ENCODE measurements at regions not wholly inside any gene's neighbourhood (a gene's known extent, or its start where the extent isn't known, plus 50 kb on each side); places are given as distances from the start of the nearest gene placed in this dataset.

DNA sequence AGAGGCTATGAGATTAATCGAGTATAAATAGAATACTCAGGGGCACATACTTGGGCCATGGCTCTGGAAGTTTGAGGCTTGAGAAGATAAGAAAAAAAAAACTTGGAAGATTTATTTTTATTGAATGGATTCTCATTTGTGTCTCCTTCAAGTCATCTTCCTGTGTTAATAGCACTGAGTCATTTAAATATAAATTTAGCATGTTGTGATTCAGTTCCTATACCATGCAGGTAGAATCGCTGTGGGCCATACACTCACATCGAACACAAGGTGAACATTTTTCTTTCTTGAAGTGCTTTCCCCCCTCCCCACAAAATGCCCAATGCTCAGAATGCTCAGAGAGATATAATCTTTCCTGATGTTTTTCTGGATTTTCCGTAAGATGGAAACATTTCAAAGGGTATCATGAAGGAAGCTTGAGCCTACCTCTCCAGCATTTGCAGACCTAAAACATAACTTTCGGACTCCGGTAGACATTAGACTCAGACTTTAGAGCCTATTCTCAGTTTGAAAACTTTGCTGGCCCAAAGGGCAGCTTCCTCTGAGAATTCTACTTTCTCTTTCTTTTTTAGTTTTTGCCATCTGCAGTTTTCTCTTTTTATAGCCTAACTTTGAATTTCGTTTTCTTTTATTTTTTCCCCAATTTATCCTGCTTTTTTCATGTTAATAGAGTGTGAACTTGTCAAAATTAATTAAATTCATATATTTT, 737.6 kb upstream of the NUDT12 start:
- H2BK15ac ChIP-seq (ENCODE audit: low read depth, low read length) = no peak overlapping the region
- no peak overlapping the region for H3K18ac ChIP-seq (ENCODE audit: low read depth, low read length)
- H3K56ac ChIP-seq (ENCODE audit: extremely low read depth, insufficient read depth, low read length) = no peak overlapping the region
- no peaks in the 10 kb centered on the region for H3K36me3 ChIP-seq (ENCODE audit: control insufficient read depth, insufficient read depth, low read length)
- H2BK20ac ChIP-seq (ENCODE audit: low read depth, low read length) = no peak overlapping the region
- H3K4ac ChIP-seq (ENCODE audit: low read depth, low read length) = no peak overlapping the region
- no peaks in the 10 kb centered on the region for H3K79me1 ChIP-seq (ENCODE audit: low read depth in 1 of 2, low read length in 2 of 2)
- dilution Hi-C loops (cut with HindIII; ENCODE audit: low sequenced_read_pairs, unreplicated experiment) (no loop called here), intact Hi-C loops (cut with micrococcal nuclease) (no loop called here), in situ Hi-C loops (cut with MboI; ENCODE audit: low sequenced_read_pairs) (no loop called here)
- H3K14ac ChIP-seq (replicated peaks; ENCODE audit: low read depth, low read length) = no peak overlapping the region
- H3K9ac ChIP-seq (ENCODE audit: low read depth, low read length) = no peak overlapping the region
- ChIA-PET POLR2A (ENCODE audit: unreplicated experiment) (no interaction called here), CTCF (no interaction called here)
- H3K4me1 ChIP-seq (ENCODE audit: control insufficient read depth, insufficient read depth, low read length) = no peaks in the 10 kb centered on the region
- H2AK5ac ChIP-seq (ENCODE audit: low read depth, low read length) = no peak overlapping the region
- H2AFZ ChIP-seq (replicated peaks; ENCODE audit: low read length, poor library complexity) = no peak overlapping the region
- no peak overlapping the region for H4K8ac ChIP-seq (ENCODE audit: low read depth in 2 of 2, low read length in 2 of 2)
- H3K27ac ChIP-seq (ENCODE audit: insufficient read depth, low read length) = no peak overlapping the region
- ATAC-seq (ENCODE audit: low read depth) (no peak), DNase-seq (no peak)
- no peaks in the 10 kb centered on the region for H3K9me3 ChIP-seq (ENCODE audit: control insufficient read depth, insufficient read depth, low read length)
- H4K5ac ChIP-seq (ENCODE audit: low read depth, low read length) = no peak overlapping the region
- H3K9me1 ChIP-seq (ENCODE audit: insufficient read depth, low read length) = no peaks in the 10 kb centered on the region
- no TSS peak for BruUV-seq (replicated peaks)
- H4K20me1 ChIP-seq (ENCODE audit: insufficient read depth, low read length) = no peaks in the 10 kb centered on the region
- H2BK5ac ChIP-seq (ENCODE audit: low read depth, low read length, poor library complexity, severe bottlenecking) = no peak overlapping the region
- H4K91ac ChIP-seq (ENCODE audit: insufficient read depth, low read depth, low read length) = no peak overlapping the region
- H3K4me3 ChIP-seq (ENCODE audit: insufficient read depth, low read depth, low read length) = no peak overlapping the region
- no peak overlapping the region for H2BK120ac ChIP-seq (ENCODE audit: low read depth, low read length)
- no peak overlapping the region for H3K4me2 ChIP-seq (ENCODE audit: low read depth, low read length)
- 79% methylated on average over 2 of the region's 7 CpGs; no CpG with 5 or more reads in 1 of the 2 experiments for WGBS, 2 experiments (ENCODE audit: extremely low coverage in 2 of 2, insufficient read length in 1 of 2)
- H2AK9ac ChIP-seq (replicated peaks; ENCODE audit: low read depth, low read length, poor library complexity) = no peak overlapping the region
- no peak overlapping the region for H3K23ac ChIP-seq (ENCODE audit: low read depth, low read length)
- no peak for TF ChIP-seq POLR2A (IDR thresholded peaks at IDR 0.05; ENCODE audit: low read depth, low read length)
- TF ChIP-seq, protein P1, sequence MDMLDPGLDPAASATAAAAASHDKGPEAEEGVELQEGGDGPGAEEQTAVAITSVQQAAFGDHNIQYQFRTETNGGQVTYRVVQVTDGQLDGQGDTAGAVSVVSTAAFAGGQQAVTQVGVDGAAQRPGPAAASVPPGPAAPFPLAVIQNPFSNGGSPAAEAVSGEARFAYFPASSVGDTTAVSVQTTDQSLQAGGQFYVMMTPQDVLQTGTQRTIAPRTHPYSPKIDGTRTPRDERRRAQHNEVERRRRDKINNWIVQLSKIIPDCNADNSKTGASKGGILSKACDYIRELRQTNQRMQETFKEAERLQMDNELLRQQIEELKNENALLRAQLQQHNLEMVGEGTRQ (IDR thresholded peaks at IDR 0.05; ENCODE audit: low read depth, low read length) = no peak
- TF ChIP-seq MAZ (IDR thresholded peaks at IDR 0.05; ENCODE audit: borderline replicate concordance, low read depth, low read length) = no peak
- TF ChIP-seq, protein P2, sequence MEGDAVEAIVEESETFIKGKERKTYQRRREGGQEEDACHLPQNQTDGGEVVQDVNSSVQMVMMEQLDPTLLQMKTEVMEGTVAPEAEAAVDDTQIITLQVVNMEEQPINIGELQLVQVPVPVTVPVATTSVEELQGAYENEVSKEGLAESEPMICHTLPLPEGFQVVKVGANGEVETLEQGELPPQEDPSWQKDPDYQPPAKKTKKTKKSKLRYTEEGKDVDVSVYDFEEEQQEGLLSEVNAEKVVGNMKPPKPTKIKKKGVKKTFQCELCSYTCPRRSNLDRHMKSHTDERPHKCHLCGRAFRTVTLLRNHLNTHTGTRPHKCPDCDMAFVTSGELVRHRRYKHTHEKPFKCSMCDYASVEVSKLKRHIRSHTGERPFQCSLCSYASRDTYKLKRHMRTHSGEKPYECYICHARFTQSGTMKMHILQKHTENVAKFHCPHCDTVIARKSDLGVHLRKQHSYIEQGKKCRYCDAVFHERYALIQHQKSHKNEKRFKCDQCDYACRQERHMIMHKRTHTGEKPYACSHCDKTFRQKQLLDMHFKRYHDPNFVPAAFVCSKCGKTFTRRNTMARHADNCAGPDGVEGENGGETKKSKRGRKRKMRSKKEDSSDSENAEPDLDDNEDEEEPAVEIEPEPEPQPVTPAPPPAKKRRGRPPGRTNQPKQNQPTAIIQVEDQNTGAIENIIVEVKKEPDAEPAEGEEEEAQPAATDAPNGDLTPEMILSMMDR (conservative IDR thresholded peaks at IDR 0.05; ENCODE audit: low read depth, low read length) = no peak
- TF ChIP-seq, protein P3, sequence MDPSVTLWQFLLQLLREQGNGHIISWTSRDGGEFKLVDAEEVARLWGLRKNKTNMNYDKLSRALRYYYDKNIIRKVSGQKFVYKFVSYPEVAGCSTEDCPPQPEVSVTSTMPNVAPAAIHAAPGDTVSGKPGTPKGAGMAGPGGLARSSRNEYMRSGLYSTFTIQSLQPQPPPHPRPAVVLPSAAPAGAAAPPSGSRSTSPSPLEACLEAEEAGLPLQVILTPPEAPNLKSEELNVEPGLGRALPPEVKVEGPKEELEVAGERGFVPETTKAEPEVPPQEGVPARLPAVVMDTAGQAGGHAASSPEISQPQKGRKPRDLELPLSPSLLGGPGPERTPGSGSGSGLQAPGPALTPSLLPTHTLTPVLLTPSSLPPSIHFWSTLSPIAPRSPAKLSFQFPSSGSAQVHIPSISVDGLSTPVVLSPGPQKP (IDR thresholded peaks at IDR 0.05; ENCODE audit: borderline replicate concordance, low read depth, low read length) = no peak
- no peak for TF ChIP-seq RCOR1 (IDR thresholded peaks at IDR 0.05; ENCODE audit: insufficient replicate concordance, low read length)
- no peak for TF ChIP-seq MAFK (IDR thresholded peaks at IDR 0.05; ENCODE audit: low read depth, low read length)
- no peak for TF ChIP-seq MXI1 (IDR thresholded peaks at IDR 0.05; ENCODE audit: borderline replicate concordance, low read depth, low read length)
- TF ChIP-seq BHLHE40 (IDR thresholded peaks at IDR 0.05; ENCODE audit: low read depth, low read length) = no peak
- TF ChIP-seq CHD1 (IDR thresholded peaks at IDR 0.05; ENCODE audit: low read depth, low read length) = no peak
- TF ChIP-seq RFX5 (IDR thresholded peaks at IDR 0.05; ENCODE audit: low read depth, low read length) = no peak
- no peak for TF ChIP-seq CEBPB (IDR thresholded peaks at IDR 0.05; ENCODE audit: low read depth, low read length)
- TF ChIP-seq RAD21 (IDR thresholded peaks at IDR 0.05; ENCODE audit: low read length) = no peak
- no peak for TF ChIP-seq NFE2L2 (IDR thresholded peaks at IDR 0.05; ENCODE audit: low read depth, low read length)
- no peak for TF ChIP-seq FOS (IDR thresholded peaks at IDR 0.05; ENCODE audit: low read depth, low read length)
- TF ChIP-seq SMC3 (IDR thresholded peaks at IDR 0.05; ENCODE audit: low read depth, low read length) = no peak
- H3K27me3 ChIP-seq (ENCODE audit: control insufficient read depth, insufficient read depth, low read length) = no peaks in the 10 kb centered on the region

Data from IMR-90 (cell line).